ENCODE measurements at regions not wholly inside any gene's neighbourhood (a gene's known extent, or its start where the extent isn't known, plus 50 kb on each side); places are given as distances from the start of the nearest gene placed in this dataset.

- peaks cover 12% of the 10 kb centered on the region for H3K9me3 ChIP-seq (ENCODE audit: low read depth, low read length, poor library complexity, severe bottlenecking)
- no TSS peak for BruUV-seq (replicated peaks)
- intact Hi-C loops (cut with micrococcal nuclease; ENCODE audit: unreplicated experiment), result no loop called here
- peak overlapping the region; percentile 49 for H3K27ac ChIP-seq (ENCODE audit: low read depth, low read length, poor library complexity, severe bottlenecking)
- no peaks in the 10 kb centered on the region for H3K36me3 ChIP-seq (ENCODE audit: insufficient read depth, low read length, poor library complexity, severe bottlenecking)
- no peak overlapping the region for H3K4me3 ChIP-seq (ENCODE audit: low read depth, low read length, poor library complexity, severe bottlenecking)
- H3K4me1 ChIP-seq (ENCODE audit: insufficient read depth, low read length, poor library complexity, severe bottlenecking), result peaks cover 18% of the 10 kb centered on the region
- ChIA-PET POLR2A (ENCODE audit: low non-redundant PET) (interaction anchor here (0.6 kb wide), 1 partner anchor 49 kb away, joined by 3 read pairs; no protein-coding TSS in a partner anchor), CTCF (no interaction called here)
- TF ChIP-seq EZH2 (IDR thresholded peaks at IDR 0.05; ENCODE audit: borderline replicate concordance, low read depth, low read length, poor library complexity, severe bottlenecking) (no peak), CTCF (conservative IDR thresholded peaks at IDR 0.05; ENCODE audit: low read depth, low read length) (no peak)
- no peaks in the 10 kb centered on the region for H3K27me3 ChIP-seq (replicated peaks; ENCODE audit: insufficient read depth, low read depth, low read length, poor library complexity)
- peak; percentile 94 for DNase-seq (ENCODE audit: low spot score)
Measured at GRCh38 chr5:68554571-68555279, 339.2 kb downstream of the PIK3R1 start.

GRCh38 chr5:68555907-68556681 is 340.5 kb downstream of the PIK3R1 start:
- ChIA-PET POLR2A (ENCODE audit: low non-redundant PET) (no interaction called here), CTCF (no interaction called here)
- no peak for DNase-seq (ENCODE audit: low spot score)
- intact Hi-C loops (cut with micrococcal nuclease; ENCODE audit: unreplicated experiment), result no loop called here
- BruUV-seq (replicated peaks), result no TSS peak
- H3K4me3 ChIP-seq (ENCODE audit: low read depth, low read length, poor library complexity, severe bottlenecking), result no peak overlapping the region
- H3K4me1 ChIP-seq (ENCODE audit: insufficient read depth, low read length, poor library complexity, severe bottlenecking), result peaks cover 21% of the 10 kb centered on the region
- TF ChIP-seq CTCF (conservative IDR thresholded peaks at IDR 0.05; ENCODE audit: low read depth, low read length) (no peak), EZH2 (IDR thresholded peaks at IDR 0.05; ENCODE audit: borderline replicate concordance, low read depth, low read length, poor library complexity, severe bottlenecking) (no peak)
- H3K36me3 ChIP-seq (ENCODE audit: insufficient read depth, low read length, poor library complexity, severe bottlenecking), result no peaks in the 10 kb centered on the region
- H3K9me3 ChIP-seq (ENCODE audit: low read depth, low read length, poor library complexity, severe bottlenecking), result peaks cover 12% of the 10 kb centered on the region
- peak overlapping the region; percentile 41 for H3K27ac ChIP-seq (ENCODE audit: low read depth, low read length, poor library complexity, severe bottlenecking)
- H3K27me3 ChIP-seq (replicated peaks; ENCODE audit: insufficient read depth, low read depth, low read length, poor library complexity), result no peaks in the 10 kb centered on the region

GRCh38 chr5:68557162-68557936 is 341.8 kb downstream of the PIK3R1 start:
- CTCF ChIA-PET, result no interaction called here
- intact Hi-C loops (cut with micrococcal nuclease; ENCODE audit: unreplicated experiment), result no loop called here

More at GRCh38 chr5:68557162-68557936, 341.8 kb downstream of the PIK3R1 start:
- no peak for TF ChIP-seq EZH2 (IDR thresholded peaks at IDR 0.05; ENCODE audit: borderline replicate concordance, low read depth, low read length, poor library complexity, severe bottlenecking)
- no peak for TF ChIP-seq CTCF (conservative IDR thresholded peaks at IDR 0.05; ENCODE audit: low read depth, low read length)
- BruUV-seq (replicated peaks), result no TSS peak
- no peak overlapping the region for H3K4me3 ChIP-seq (ENCODE audit: low read depth, low read length, poor library complexity, severe bottlenecking)
- H3K4me1 ChIP-seq (ENCODE audit: insufficient read depth, low read length, poor library complexity, severe bottlenecking), result peaks cover 34% of the 10 kb centered on the region
- POLR2A ChIA-PET (ENCODE audit: low non-redundant PET), result no interaction called here
- no peak for DNase-seq (ENCODE audit: low spot score)
- no peak overlapping the region for H3K27ac ChIP-seq (ENCODE audit: low read depth, low read length, poor library complexity, severe bottlenecking)
- peaks cover 12% of the 10 kb centered on the region for H3K9me3 ChIP-seq (ENCODE audit: low read depth, low read length, poor library complexity, severe bottlenecking)
- no peaks in the 10 kb centered on the region for H3K36me3 ChIP-seq (ENCODE audit: insufficient read depth, low read length, poor library complexity, severe bottlenecking)
- no peaks in the 10 kb centered on the region for H3K27me3 ChIP-seq (replicated peaks; ENCODE audit: insufficient read depth, low read depth, low read length, poor library complexity)

Measured in A673 (cell line).